Mesodermal cell (in vitro differentiated cells): ENCODE measurements at regions not wholly inside any gene's neighbourhood (a gene's known extent, or its start where the extent isn't known, plus 50 kb on each side); places are given as distances from the start of the nearest gene placed in this dataset.

ENCODE experiments used
- H3K27ac ChIP-seq: 2 replicates; pipeline ENCODE4 v1.7.0; 2013; ENCODE audit warnings: mild to moderate bottlenecking, low read depth, low read length, moderate library complexity; ENCODE audit not compliant: severe bottlenecking
- H3K36me3 ChIP-seq: 2 replicates; pipeline ENCODE4 v1.7.1; 2013; ENCODE audit warnings: mild to moderate bottlenecking, low read length, moderate library complexity; ENCODE audit not compliant: control insufficient read depth, insufficient read depth
- H3K4me1 ChIP-seq: one replicate; pipeline ENCODE4 v1.7.1; 2013; ENCODE audit warnings: mild to moderate bottlenecking, low read length; ENCODE audit not compliant: insufficient read depth, control insufficient read depth, poor library complexity, severe bottlenecking
- H3K4me3 ChIP-seq: 2 replicates; pipeline ENCODE4 v1.7.0; 2013; ENCODE audit warnings: low read length, control low read depth, mild to moderate bottlenecking; ENCODE audit not compliant: insufficient read depth, poor library complexity, severe bottlenecking; ENCODE audit errors: extremely low read depth
- H3K9me3 ChIP-seq: 2 replicates; pipeline ENCODE4 v1.7.1; 2013; ENCODE audit warnings: mild to moderate bottlenecking, low read length, moderate library complexity; ENCODE audit not compliant: control insufficient read depth
- WGBS, 2 experiments: methylation state at CpG; one replicate each; pipeline ENCODE4 v1.1.5; 2013; ENCODE audit warnings: missing lambda C conversion rate in 2 of 2; ENCODE audit not compliant: insufficient coverage in 2 of 2; 5-methylcytosine and 5-hydroxymethylcytosine counted together

- peak overlapping the region; percentile 20 for H3K27ac ChIP-seq
- no peak overlapping the region for H3K4me3 ChIP-seq
- H3K4me1 ChIP-seq = peaks cover 14% of the 10 kb centered on the region
- no peaks in the 10 kb centered on the region for H3K36me3 ChIP-seq
- WGBS, 2 experiments = 77 to 87% methylated on average over 3 to 5 of the region's 6 CpGs
- no peaks in the 10 kb centered on the region for H3K9me3 ChIP-seq
These were observed 62.2 kb upstream of the CAPRIN2 start for GRCh38 chr12:30816742-30817465.

- no peaks in the 10 kb centered on the region for H3K36me3 ChIP-seq
- H3K27ac ChIP-seq = no peak overlapping the region
- no peak overlapping the region for H3K4me3 ChIP-seq
- no peaks in the 10 kb centered on the region for H3K9me3 ChIP-seq
- peaks cover 4% of the 10 kb centered on the region for H3K4me1 ChIP-seq
These were observed 59.5 kb upstream of the CAPRIN2 start for GRCh38 chr12:30814295-30814655.

GRCh38 chr12:30813525-30814294 lies 59.0 kb upstream of the CAPRIN2 start:
- H3K27ac ChIP-seq = no peak overlapping the region
- H3K9me3 ChIP-seq = no peaks in the 10 kb centered on the region
- no peaks in the 10 kb centered on the region for H3K36me3 ChIP-seq
- no peak overlapping the region for H3K4me3 ChIP-seq
- WGBS, 2 experiments = no CpG with 5 or more reads among the region's 3 CpGs
- peaks cover 4% of the 10 kb centered on the region for H3K4me1 ChIP-seq

GRCh38 chr12:30811966-30812365 lies 57.2 kb upstream of the CAPRIN2 start:
- H3K4me3 ChIP-seq = no peak overlapping the region
- no peak overlapping the region for H3K27ac ChIP-seq
- H3K9me3 ChIP-seq = no peaks in the 10 kb centered on the region
- no peaks in the 10 kb centered on the region for H3K36me3 ChIP-seq
- H3K4me1 ChIP-seq = peaks cover 4% of the 10 kb centered on the region
- 76 to 89% methylated on average over 2 to 4 of the region's 4 CpGs for WGBS, 2 experiments

- H3K36me3 ChIP-seq = no peaks in the 10 kb centered on the region
- H3K27ac ChIP-seq = no peak overlapping the region
- no peaks in the 10 kb centered on the region for H3K4me1 ChIP-seq
- WGBS, 2 experiments = no CpG with 5 or more reads among the region's 2 CpGs
- no peak overlapping the region for H3K4me3 ChIP-seq
- H3K9me3 ChIP-seq = no peaks in the 10 kb centered on the region
These were observed 56.2 kb upstream of the CAPRIN2 start for GRCh38 chr12:30810918-30811317.

- H3K4me1 ChIP-seq = no peaks in the 10 kb centered on the region
- H3K36me3 ChIP-seq = peaks cover 7% of the 10 kb centered on the region
- H3K27ac ChIP-seq = no peak overlapping the region
- no peak overlapping the region for H3K4me3 ChIP-seq
- peaks cover 14% of the 10 kb centered on the region for H3K9me3 ChIP-seq
- 83% methylated on average over 1 of the region's 1 CpG; no CpG with 5 or more reads in 1 of the 2 experiments for WGBS, 2 experiments
These were observed 52.9 kb upstream of the CAPRIN2 start for GRCh38 chr12:30807695-30808034.

- Histone ChIP-seq H3K36me3 (peaks cover 10% of the 10 kb centered on the region), H3K27ac (no peak overlapping the region), H3K4me1 (no peaks in the 10 kb centered on the region), H3K4me3 (no peak overlapping the region), H3K9me3 (peaks cover 14% of the 10 kb centered on the region)
- 26 to 56% methylated on average over 3 to 6 of the region's 7 CpGs for WGBS, 2 experiments
These were observed 52.4 kb upstream of the CAPRIN2 start for GRCh38 chr12:30806989-30807694.

- 100% methylated on average over 1 of the region's 1 CpG; no CpG with 5 or more reads in 1 of the 2 experiments for WGBS, 2 experiments
- Histone ChIP-seq H3K27ac (no peak overlapping the region), H3K9me3 (peaks cover 14% of the 10 kb centered on the region), H3K4me3 (no peak overlapping the region), H3K4me1 (no peaks in the 10 kb centered on the region), H3K36me3 (peaks cover 19% of the 10 kb centered on the region)
These were observed 51.2 kb upstream of the CAPRIN2 start for GRCh38 chr12:30805959-30806358.
